ENCODE measurements at regions not wholly inside any gene's neighbourhood (a gene's known extent, or its start where the extent isn't known, plus 50 kb on each side); places are given as distances from the start of the nearest gene placed in this dataset.

GRCh38 chr14:87407344-87407743 is 585.6 kb downstream of the GALC start:
- intact Hi-C loops (cut with micrococcal nuclease; ENCODE audit: unreplicated experiment): no loop called here
- CTCF ChIA-PET: no interaction called here

GRCh38 chr14:87405563-87405962 is 587.4 kb downstream of the GALC start:
- BruUV-seq (replicated peaks): no TSS peak
- DNase-seq: no peak
- CTCF ChIA-PET: no interaction called here

More at GRCh38 chr14:87407344-87407743, 585.6 kb downstream of the GALC start:
- Histone ChIP-seq H3K36me3 (ENCODE audit: low read depth) (no peaks in the 10 kb centered on the region), H2AFZ (no peak overlapping the region), H3K4me1 (replicated peaks; ENCODE audit: insufficient read depth) (no peaks in the 10 kb centered on the region), H4K20me1 (ENCODE audit: insufficient read depth) (no peaks in the 10 kb centered on the region), H3K4me3 (no peak overlapping the region), H3K27ac (no peak overlapping the region), H3K79me2 (ENCODE audit: low read depth) (no peaks in the 10 kb centered on the region), H3K9me3 (ENCODE audit: insufficient read depth, low read depth) (no peaks in the 10 kb centered on the region), H3F3A (ENCODE audit: insufficient read depth, low read depth) (no peaks in the 10 kb centered on the region), H3K9me2 (ENCODE audit: insufficient read depth) (no peaks in the 10 kb centered on the region), H3K27me3 (ENCODE audit: insufficient read depth, low read depth) (no peaks in the 10 kb centered on the region), H3K4me2 (no peak overlapping the region)
- POLR2A ChIA-PET (ENCODE audit: unreplicated experiment): interaction anchor here (0.6 kb wide), 1 partner anchor 694 kb away, joined by 7 read pairs; no protein-coding TSS in a partner anchor
- no peak for DNase-seq
- BruUV-seq (replicated peaks): no TSS peak
- TF ChIP-seq EZH2 (IDR thresholded peaks at IDR 0.05; ENCODE audit: low read depth): no peak
- TF ChIP-seq CTCF (conservative IDR thresholded peaks at IDR 0.05): no peak

GRCh38 chr14:87397499-87397898 is 595.5 kb downstream of the GALC start:
- ChIA-PET CTCF (no interaction called here), POLR2A (ENCODE audit: unreplicated experiment) (no interaction called here)
- no peaks in the 10 kb centered on the region for H3F3A ChIP-seq (ENCODE audit: insufficient read depth, low read depth)
- intact Hi-C loops (cut with micrococcal nuclease; ENCODE audit: unreplicated experiment): no loop called here
- no TSS peak for BruUV-seq (replicated peaks)
- no peak for DNase-seq
- TF ChIP-seq EZH2 (IDR thresholded peaks at IDR 0.05; ENCODE audit: low read depth) (no peak), CTCF (conservative IDR thresholded peaks at IDR 0.05) (no peak)
- H3K4me3 ChIP-seq: no peak overlapping the region
- no peak overlapping the region for H3K27ac ChIP-seq
- no peaks in the 10 kb centered on the region for H4K20me1 ChIP-seq (ENCODE audit: insufficient read depth)
- no peaks in the 10 kb centered on the region for H3K79me2 ChIP-seq (ENCODE audit: low read depth)
- no peaks in the 10 kb centered on the region for H3K36me3 ChIP-seq (ENCODE audit: low read depth)
- H3K9me2 ChIP-seq (ENCODE audit: insufficient read depth): no peaks in the 10 kb centered on the region
- H3K4me2 ChIP-seq: no peak overlapping the region
- H3K27me3 ChIP-seq (ENCODE audit: insufficient read depth, low read depth): no peaks in the 10 kb centered on the region
- H3K4me1 ChIP-seq (replicated peaks; ENCODE audit: insufficient read depth): no peaks in the 10 kb centered on the region
- no peak overlapping the region for H2AFZ ChIP-seq
- H3K9me3 ChIP-seq (ENCODE audit: insufficient read depth, low read depth): no peaks in the 10 kb centered on the region

More at GRCh38 chr14:87405563-87405962, 587.4 kb downstream of the GALC start:
- Histone ChIP-seq H4K20me1 (ENCODE audit: insufficient read depth) (no peaks in the 10 kb centered on the region), H3K4me2 (no peak overlapping the region), H3K27me3 (ENCODE audit: insufficient read depth, low read depth) (no peaks in the 10 kb centered on the region), H3K9me2 (ENCODE audit: insufficient read depth) (no peaks in the 10 kb centered on the region), H3K79me2 (ENCODE audit: low read depth) (no peaks in the 10 kb centered on the region), H3K36me3 (ENCODE audit: low read depth) (no peaks in the 10 kb centered on the region), H2AFZ (no peak overlapping the region), H3K27ac (no peak overlapping the region), H3K4me3 (no peak overlapping the region), H3K4me1 (replicated peaks; ENCODE audit: insufficient read depth) (no peaks in the 10 kb centered on the region), H3F3A (ENCODE audit: insufficient read depth, low read depth) (no peaks in the 10 kb centered on the region), H3K9me3 (ENCODE audit: insufficient read depth, low read depth) (no peaks in the 10 kb centered on the region)
- POLR2A ChIA-PET (ENCODE audit: unreplicated experiment): no interaction called here
- intact Hi-C loops (cut with micrococcal nuclease; ENCODE audit: unreplicated experiment): no loop called here
- no peak for TF ChIP-seq CTCF (conservative IDR thresholded peaks at IDR 0.05)
- TF ChIP-seq EZH2 (IDR thresholded peaks at IDR 0.05; ENCODE audit: low read depth): no peak

All from PC-9 (cell line).